ENCODE measurements at regions not wholly inside any gene's neighbourhood (a gene's known extent, or its start where the extent isn't known, plus 50 kb on each side); places are given as distances from the start of the nearest gene placed in this dataset.

DNA sequence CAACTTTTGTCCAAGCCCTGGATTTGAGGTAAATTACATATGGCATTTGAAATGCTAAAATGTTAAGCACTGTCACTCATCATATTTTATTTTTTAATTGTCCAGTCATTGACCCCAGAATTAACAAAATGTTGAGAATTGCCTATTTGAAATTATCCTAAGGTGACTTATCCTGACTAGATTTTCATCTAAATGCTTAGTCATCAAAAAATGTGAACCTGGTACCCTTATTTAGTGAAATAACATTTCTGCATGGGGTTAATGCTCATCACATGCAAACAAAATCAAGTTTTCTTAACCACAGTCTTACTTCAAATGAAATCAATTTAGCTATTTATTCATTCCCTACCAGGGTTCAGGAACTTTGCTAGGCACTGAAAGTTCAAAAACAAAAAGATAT lies 232.0 kb upstream of the DCN start:
- TF ChIP-seq, protein P1, sequence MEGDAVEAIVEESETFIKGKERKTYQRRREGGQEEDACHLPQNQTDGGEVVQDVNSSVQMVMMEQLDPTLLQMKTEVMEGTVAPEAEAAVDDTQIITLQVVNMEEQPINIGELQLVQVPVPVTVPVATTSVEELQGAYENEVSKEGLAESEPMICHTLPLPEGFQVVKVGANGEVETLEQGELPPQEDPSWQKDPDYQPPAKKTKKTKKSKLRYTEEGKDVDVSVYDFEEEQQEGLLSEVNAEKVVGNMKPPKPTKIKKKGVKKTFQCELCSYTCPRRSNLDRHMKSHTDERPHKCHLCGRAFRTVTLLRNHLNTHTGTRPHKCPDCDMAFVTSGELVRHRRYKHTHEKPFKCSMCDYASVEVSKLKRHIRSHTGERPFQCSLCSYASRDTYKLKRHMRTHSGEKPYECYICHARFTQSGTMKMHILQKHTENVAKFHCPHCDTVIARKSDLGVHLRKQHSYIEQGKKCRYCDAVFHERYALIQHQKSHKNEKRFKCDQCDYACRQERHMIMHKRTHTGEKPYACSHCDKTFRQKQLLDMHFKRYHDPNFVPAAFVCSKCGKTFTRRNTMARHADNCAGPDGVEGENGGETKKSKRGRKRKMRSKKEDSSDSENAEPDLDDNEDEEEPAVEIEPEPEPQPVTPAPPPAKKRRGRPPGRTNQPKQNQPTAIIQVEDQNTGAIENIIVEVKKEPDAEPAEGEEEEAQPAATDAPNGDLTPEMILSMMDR (conservative IDR thresholded peaks at IDR 0.05; ENCODE audit: low read length), result no peak
- no peak for TF ChIP-seq EZH2phosphoT487 (IDR thresholded peaks at IDR 0.05; ENCODE audit: borderline replicate concordance, low read depth, low read length)
